ENCODE measurements at regions not wholly inside any gene's neighbourhood (a gene's known extent, or its start where the extent isn't known, plus 50 kb on each side); places are given as distances from the start of the nearest gene placed in this dataset.

DNA sequence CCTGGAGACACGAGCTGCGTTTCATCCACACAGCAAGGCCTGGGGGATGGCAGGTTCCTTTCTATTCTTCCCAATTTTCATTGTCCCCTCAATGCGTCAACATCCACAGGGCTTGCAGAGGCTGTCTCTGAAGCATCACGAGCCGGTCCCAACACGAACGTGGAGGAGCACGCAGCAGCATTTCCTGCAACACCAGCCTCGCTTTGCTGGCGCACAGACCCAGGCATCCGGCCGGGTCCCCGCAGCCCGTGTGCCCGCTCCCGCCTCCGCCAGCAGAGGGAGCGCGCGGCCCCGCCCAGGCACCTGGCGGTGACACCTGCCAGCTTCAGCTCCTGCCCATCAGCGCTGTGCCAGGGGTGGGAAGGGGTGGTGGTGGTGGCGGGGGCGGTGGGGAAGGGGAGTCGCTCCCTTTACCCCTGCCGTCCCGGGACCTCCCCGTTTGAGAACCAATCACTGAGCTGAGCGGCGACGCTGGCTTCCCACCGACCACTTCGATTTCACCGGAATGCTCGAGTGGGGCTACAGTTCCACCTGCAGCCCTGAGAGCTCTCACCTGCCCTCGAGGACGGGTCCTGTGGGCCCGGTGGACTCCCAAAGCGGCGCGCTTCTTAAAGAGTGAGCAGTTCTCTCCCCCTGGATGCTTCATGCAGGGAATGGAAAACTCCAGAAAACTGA, 464.5 kb downstream of the ICE1 start:
- TF ChIP-seq, protein P1, sequence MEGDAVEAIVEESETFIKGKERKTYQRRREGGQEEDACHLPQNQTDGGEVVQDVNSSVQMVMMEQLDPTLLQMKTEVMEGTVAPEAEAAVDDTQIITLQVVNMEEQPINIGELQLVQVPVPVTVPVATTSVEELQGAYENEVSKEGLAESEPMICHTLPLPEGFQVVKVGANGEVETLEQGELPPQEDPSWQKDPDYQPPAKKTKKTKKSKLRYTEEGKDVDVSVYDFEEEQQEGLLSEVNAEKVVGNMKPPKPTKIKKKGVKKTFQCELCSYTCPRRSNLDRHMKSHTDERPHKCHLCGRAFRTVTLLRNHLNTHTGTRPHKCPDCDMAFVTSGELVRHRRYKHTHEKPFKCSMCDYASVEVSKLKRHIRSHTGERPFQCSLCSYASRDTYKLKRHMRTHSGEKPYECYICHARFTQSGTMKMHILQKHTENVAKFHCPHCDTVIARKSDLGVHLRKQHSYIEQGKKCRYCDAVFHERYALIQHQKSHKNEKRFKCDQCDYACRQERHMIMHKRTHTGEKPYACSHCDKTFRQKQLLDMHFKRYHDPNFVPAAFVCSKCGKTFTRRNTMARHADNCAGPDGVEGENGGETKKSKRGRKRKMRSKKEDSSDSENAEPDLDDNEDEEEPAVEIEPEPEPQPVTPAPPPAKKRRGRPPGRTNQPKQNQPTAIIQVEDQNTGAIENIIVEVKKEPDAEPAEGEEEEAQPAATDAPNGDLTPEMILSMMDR (IDR thresholded peaks at IDR 0.05) = peak; percentile 49
- no peaks in the 10 kb centered on the region for H3K36me3 Mint-ChIP-seq (ENCODE audit: low read depth)
- H3K27me3 Mint-ChIP-seq (ENCODE audit: low read depth) = peaks cover 4% of the 10 kb centered on the region
- DNase-seq (ENCODE audit: low spot score) = no peak
- H3K27ac Mint-ChIP-seq (ENCODE audit: unreplicated experiment) = no peak overlapping the region
- H3K4me1 Mint-ChIP-seq (ENCODE audit: low read depth) = no peaks in the 10 kb centered on the region
- H3K4me3 Mint-ChIP-seq (ENCODE audit: unreplicated experiment) = no peak overlapping the region
- H3K9me3 Mint-ChIP-seq (ENCODE audit: low read depth) = peaks cover 10% of the 10 kb centered on the region

DNA sequence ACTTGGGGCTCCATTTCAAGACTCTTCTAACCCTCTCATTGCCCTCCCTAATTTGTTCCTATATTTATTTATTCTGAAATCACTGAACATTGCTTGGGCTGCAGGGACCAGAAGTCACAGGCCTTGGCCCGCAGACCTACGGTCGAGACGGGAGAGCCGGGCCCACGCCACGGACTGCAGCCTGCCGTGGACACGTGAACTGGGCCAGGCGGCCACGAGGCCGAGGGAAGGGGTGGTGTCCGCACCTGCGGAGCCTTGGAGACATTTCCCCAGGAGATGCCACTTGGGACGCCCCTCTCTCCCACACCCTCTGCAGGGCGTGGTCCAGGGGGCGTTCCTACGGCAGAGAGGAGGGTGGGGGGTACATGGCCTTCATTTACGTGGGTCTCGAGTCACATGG, 463.9 kb downstream of the ICE1 start:
- Mint-ChIP-seq H3K4me3 (ENCODE audit: unreplicated experiment) (no peak overlapping the region), H3K9me3 (ENCODE audit: low read depth) (peaks cover 8% of the 10 kb centered on the region), H3K36me3 (ENCODE audit: low read depth) (no peaks in the 10 kb centered on the region), H3K27ac (ENCODE audit: unreplicated experiment) (no peak overlapping the region), H3K27me3 (ENCODE audit: low read depth) (peaks cover 4% of the 10 kb centered on the region), H3K4me1 (ENCODE audit: low read depth) (no peaks in the 10 kb centered on the region)
- TF ChIP-seq, protein P1 (IDR thresholded peaks at IDR 0.05) = no peak
- no peak for DNase-seq (ENCODE audit: low spot score)

DNA sequence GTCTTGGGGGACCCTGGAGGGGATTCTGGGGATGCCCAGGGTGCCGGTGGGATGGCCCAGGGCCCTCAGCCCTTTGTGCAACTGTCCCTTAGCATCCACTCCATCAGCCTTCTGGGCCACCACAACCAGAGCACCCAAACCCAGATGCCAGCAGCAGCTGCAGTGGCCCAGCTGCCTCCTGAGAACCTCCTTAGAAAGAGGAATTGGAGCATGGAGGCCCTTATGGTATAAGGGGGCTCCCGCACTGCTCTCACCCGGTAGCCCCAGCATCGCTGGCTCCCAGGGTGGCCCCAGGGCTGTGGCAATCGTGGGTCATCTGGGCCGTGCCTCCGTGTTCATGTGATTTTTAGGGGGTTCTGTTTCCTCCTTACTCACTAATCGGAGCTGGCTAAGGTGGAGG, 463.3 kb downstream of the ICE1 start:
- no peak overlapping the region for H3K4me3 Mint-ChIP-seq (ENCODE audit: unreplicated experiment)
- no peak overlapping the region for H3K27ac Mint-ChIP-seq (ENCODE audit: unreplicated experiment)
- H3K36me3 Mint-ChIP-seq (ENCODE audit: low read depth) = no peaks in the 10 kb centered on the region
- TF ChIP-seq, protein P1 (IDR thresholded peaks at IDR 0.05) = no peak
- peaks cover 6% of the 10 kb centered on the region for H3K9me3 Mint-ChIP-seq (ENCODE audit: low read depth)
- H3K27me3 Mint-ChIP-seq (ENCODE audit: low read depth) = peaks cover 4% of the 10 kb centered on the region
- DNase-seq (ENCODE audit: low spot score) = no peak
- no peaks in the 10 kb centered on the region for H3K4me1 Mint-ChIP-seq (ENCODE audit: low read depth)

DNA sequence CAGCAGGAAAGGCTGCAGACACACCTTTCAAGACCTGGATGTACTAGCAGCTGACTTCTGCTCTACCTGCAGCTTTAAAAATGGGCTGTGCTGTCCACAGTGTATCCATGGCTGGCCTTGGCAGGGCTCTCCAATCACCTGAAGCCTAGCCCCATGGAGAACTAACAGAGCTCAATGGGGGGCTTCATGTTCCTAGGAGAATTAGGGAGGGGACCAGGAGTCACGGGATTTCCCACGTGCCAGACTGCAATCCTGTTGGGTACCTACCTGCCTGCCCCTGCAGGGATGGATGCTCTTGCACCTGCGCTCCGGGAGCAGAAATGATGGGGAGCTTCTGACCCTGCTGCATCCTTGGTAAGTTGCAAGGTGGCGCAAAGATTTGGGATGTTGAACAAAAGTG, 462.1 kb downstream of the ICE1 start:
- H3K27ac Mint-ChIP-seq (ENCODE audit: unreplicated experiment) = no peak overlapping the region
- no peak overlapping the region for H3K4me3 Mint-ChIP-seq (ENCODE audit: unreplicated experiment)
- no peaks in the 10 kb centered on the region for H3K4me1 Mint-ChIP-seq (ENCODE audit: low read depth)
- no peaks in the 10 kb centered on the region for H3K9me3 Mint-ChIP-seq (ENCODE audit: low read depth)
- no peak for DNase-seq (ENCODE audit: low spot score)
- TF ChIP-seq, protein P1 (IDR thresholded peaks at IDR 0.05) = no peak
- peaks cover 4% of the 10 kb centered on the region for H3K27me3 Mint-ChIP-seq (ENCODE audit: low read depth)
- H3K36me3 Mint-ChIP-seq (ENCODE audit: low read depth) = no peaks in the 10 kb centered on the region

DNA sequence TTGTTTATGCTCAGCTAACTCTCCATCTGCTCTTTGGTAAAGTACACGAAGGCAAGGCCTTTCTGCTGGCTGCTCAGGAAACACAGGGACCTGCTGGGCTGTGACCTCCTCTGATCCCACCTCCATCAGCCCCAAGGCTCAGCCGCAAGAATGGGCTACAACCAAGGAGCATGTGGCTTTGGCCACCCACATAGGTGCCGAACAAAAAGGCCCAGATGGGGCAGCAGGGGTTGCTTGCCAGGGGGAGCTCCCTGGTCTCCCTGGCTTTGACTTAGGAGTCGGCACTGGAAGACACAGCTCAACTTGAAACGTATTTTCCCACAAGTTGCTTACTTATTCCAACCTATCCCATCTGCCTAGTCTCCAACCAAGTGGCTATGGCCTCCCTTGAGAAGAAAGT, 461.1 kb downstream of the ICE1 start:
- Mint-ChIP-seq H3K27ac (ENCODE audit: unreplicated experiment) (no peak overlapping the region), H3K9me3 (ENCODE audit: low read depth) (no peaks in the 10 kb centered on the region), H3K36me3 (ENCODE audit: low read depth) (no peaks in the 10 kb centered on the region), H3K27me3 (ENCODE audit: low read depth) (peaks cover 4% of the 10 kb centered on the region), H3K4me1 (ENCODE audit: low read depth) (no peaks in the 10 kb centered on the region), H3K4me3 (ENCODE audit: unreplicated experiment) (no peak overlapping the region)
- TF ChIP-seq, protein P1 (IDR thresholded peaks at IDR 0.05) = no peak
- DNase-seq (ENCODE audit: low spot score) = no peak

All from chondrocyte (in vitro differentiated cells).